Gastroesophageal sphincter (tissue), 4 donors: ENCODE measurements at regions not wholly inside any gene's neighbourhood (a gene's known extent, or its start where the extent isn't known, plus 50 kb on each side); places are given as distances from the start of the nearest gene placed in this dataset.

Experiments used
- ATAC-seq: fragments of 150-250 bp; one replicate; pipeline ENCODE4 v1.9.1; 2016; ENCODE audit warnings: mild to moderate bottlenecking, moderate library complexity
- H3K27ac ChIP-seq, 4 donors: fragments of 200-600 bp; sonication (generic) in 3 of 4; 1 replicate in 3 of 4; 2 replicates in 1 of 4; pipeline ENCODE4 v1.5.1; 2016 to 2019
- H3K27me3 ChIP-seq: fragments of 200-600 bp; sonication (generic); one replicate; pipeline ENCODE4 v1.5.1; 2019
- H3K36me3 ChIP-seq, 2 donors: fragments of 200-600 bp; sonication (generic); one replicate each; pipeline ENCODE4 v1.5.1; 2019; ENCODE audit warnings: control low read depth in 1 of 2
- H3K4me1 ChIP-seq, 3 donors: fragments of 200-600 bp; sonication (generic); 1 replicate in 2 of 3; 2 replicates in 1 of 3; pipeline ENCODE4 v1.5.1; 2016 to 2019; ENCODE audit warnings: control low read depth in 2 of 3
- H3K4me3 ChIP-seq, 2 donors: fragments of 200-600 bp; sonication (generic); one replicate each; pipeline ENCODE4 v1.5.1; 2019; ENCODE audit warnings: mild to moderate bottlenecking in 1 of 2, moderate library complexity in 1 of 2
- H3K9me3 ChIP-seq, 3 donors: fragments of 200-600 bp; sonication (generic); one replicate each; pipeline ENCODE4 v1.5.1; 2017 to 2019; ENCODE audit warnings: control low read depth in 2 of 3
- EP300 ChIP-seq: sonication (generic); formaldehyde crosslinking; IDR thresholded peaks from one replicate; pipeline ENCODE4 v1.6.1; 2017; ENCODE audit warnings: antibody characterized with exemption, mild to moderate bottlenecking
- POLR2A ChIP-seq, 2 donors: fragments of 450-650 bp; IDR thresholded peaks; one replicate each; pipeline ENCODE4 v1.6.1; 2017; ENCODE audit warnings: antibody characterized with exemption in 2 of 2, mild to moderate bottlenecking in 2 of 2, moderate library complexity in 1 of 2
- POLR2AphosphoS5 ChIP-seq: sonication (generic); formaldehyde crosslinking; IDR thresholded peaks from one replicate; pipeline ENCODE4 v1.6.1; 2017; ENCODE audit warnings: antibody characterized with exemption
- WGBS, 2 donors: methylation state at CpG; one replicate each; pipeline ENCODE4 v1.1.5; 2018; ENCODE audit warnings: low coverage in 1 of 2; 5-methylcytosine and 5-hydroxymethylcytosine counted together
- TF ChIP-seq, protein P1 (sequence below), 4 experiments: fragments of 200-600 bp in 2 of 4; fragments of 450-650 bp in 2 of 4; sonication (generic) in 1 of 4; IDR thresholded peaks; one replicate each; pipeline ENCODE4 v1.5.1; 2017 to 2019; ENCODE audit warnings: antibody characterized with exemption in 4 of 4, mild to moderate bottlenecking in 2 of 4, moderate library complexity in 2 of 4

GRCh38 chr3:30542897-30543296, 63.5 kb upstream of the TGFBR2 start:
- H3K9me3 ChIP-seq: no peaks in the 10 kb centered on the region
- 96 to 100% methylated on average over 5 of the region's 8 CpGs for WGBS, 2 donors
- H3K4me1 ChIP-seq: peaks cover 0 to 13% (median 4%) of the 10 kb centered on the region in 3 donors
- no peak for ATAC-seq
- H3K27ac ChIP-seq: no peak overlapping the region
- TF ChIP-seq POLR2AphosphoS5 (no peak), EP300 (no peak), POLR2A (IDR thresholded peaks at IDR 0.05) (no peak)
- TF ChIP-seq, protein P1, sequence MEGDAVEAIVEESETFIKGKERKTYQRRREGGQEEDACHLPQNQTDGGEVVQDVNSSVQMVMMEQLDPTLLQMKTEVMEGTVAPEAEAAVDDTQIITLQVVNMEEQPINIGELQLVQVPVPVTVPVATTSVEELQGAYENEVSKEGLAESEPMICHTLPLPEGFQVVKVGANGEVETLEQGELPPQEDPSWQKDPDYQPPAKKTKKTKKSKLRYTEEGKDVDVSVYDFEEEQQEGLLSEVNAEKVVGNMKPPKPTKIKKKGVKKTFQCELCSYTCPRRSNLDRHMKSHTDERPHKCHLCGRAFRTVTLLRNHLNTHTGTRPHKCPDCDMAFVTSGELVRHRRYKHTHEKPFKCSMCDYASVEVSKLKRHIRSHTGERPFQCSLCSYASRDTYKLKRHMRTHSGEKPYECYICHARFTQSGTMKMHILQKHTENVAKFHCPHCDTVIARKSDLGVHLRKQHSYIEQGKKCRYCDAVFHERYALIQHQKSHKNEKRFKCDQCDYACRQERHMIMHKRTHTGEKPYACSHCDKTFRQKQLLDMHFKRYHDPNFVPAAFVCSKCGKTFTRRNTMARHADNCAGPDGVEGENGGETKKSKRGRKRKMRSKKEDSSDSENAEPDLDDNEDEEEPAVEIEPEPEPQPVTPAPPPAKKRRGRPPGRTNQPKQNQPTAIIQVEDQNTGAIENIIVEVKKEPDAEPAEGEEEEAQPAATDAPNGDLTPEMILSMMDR (IDR thresholded peaks at IDR 0.05): no peak
- no peaks in the 10 kb centered on the region for H3K27me3 ChIP-seq
- H3K36me3 ChIP-seq: no peaks in the 10 kb centered on the region
- no peak overlapping the region for H3K4me3 ChIP-seq

DNA sequence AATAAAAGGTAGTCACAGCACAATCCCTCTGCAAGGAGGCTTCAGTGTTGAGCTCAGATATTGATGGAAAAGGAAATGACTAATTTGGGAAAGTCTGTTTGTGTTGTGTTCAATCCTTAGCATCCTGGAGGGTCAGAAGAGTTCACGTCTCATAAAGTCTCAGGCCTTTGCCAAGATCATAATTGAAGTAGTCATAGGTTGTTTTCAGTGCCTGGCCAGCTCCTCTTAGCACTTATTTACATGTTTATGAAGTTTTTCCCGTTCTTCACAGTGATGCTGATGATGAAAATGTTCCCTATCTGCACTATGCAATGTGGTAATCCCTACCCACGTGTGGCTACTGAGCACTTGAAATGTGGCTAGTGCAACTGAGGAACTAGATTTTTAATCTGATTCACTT, 61.6 kb upstream of the TGFBR2 start:
- TF ChIP-seq, protein P1 (IDR thresholded peaks at IDR 0.05): no peak
- peak; percentile 42 for TF ChIP-seq POLR2AphosphoS5
- 21 to 46% methylated on average over 2 to 3 of the region's 3 CpGs for WGBS, 2 donors
- Histone ChIP-seq H3K4me1 (peaks cover 0 to 4% (median 0%) of the 10 kb centered on the region in 3 donors), H3K27me3 (no peaks in the 10 kb centered on the region), H3K36me3 (no peaks in the 10 kb centered on the region), H3K4me3 (no peak overlapping the region), H3K27ac (no peak overlapping the region), H3K9me3 (no peaks in the 10 kb centered on the region)
- ATAC-seq: peak; percentile 85

DNA sequence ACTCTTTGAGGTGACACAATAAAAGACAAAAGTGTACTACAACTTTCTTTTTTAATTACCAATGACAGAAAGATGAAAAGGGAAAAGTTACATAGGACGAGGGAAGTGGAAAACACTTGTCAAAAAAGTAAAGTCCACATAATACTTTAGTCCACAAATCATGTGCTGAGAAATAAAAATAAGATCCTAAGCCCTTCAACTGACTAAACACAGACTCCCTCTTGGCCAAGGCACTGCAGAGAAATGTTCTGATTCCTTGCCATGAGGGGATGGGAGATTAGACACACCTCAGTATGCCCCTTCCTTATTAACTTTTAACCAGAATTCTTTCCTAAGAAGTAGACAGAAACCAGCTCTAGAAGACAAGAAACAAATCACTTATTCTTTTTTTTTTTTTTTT, 59.5 kb upstream of the TGFBR2 start:
- TF ChIP-seq POLR2A (IDR thresholded peaks at IDR 0.05) (no peak), POLR2AphosphoS5 (no peak)
- TF ChIP-seq, protein P1 (IDR thresholded peaks at IDR 0.05): no peak
- Histone ChIP-seq H3K27ac (no peak overlapping the region), H3K36me3 (no peaks in the 10 kb centered on the region), H3K4me3 (no peak overlapping the region), H3K4me1 (peaks cover 0 to 4% (median 0%) of the 10 kb centered on the region in 3 donors), H3K9me3 (no peaks in the 10 kb centered on the region), H3K27me3 (no peaks in the 10 kb centered on the region)
- no peak for ATAC-seq
- WGBS, 2 donors: 8 to 62% methylated on average over 1 of the region's 1 CpG

GRCh38 chr3:30547716-30548115, 58.7 kb upstream of the TGFBR2 start:
- H3K9me3 ChIP-seq: no peaks in the 10 kb centered on the region
- no peaks in the 10 kb centered on the region for H3K36me3 ChIP-seq
- WGBS, 2 donors: 92 to 93% methylated on average over 3 to 5 of the region's 5 CpGs
- peaks cover 0 to 4% (median 0%) of the 10 kb centered on the region in 3 donors for H3K4me1 ChIP-seq
- H3K27ac ChIP-seq: no peak overlapping the region
- no peaks in the 10 kb centered on the region for H3K27me3 ChIP-seq
- TF ChIP-seq, protein P1 (IDR thresholded peaks at IDR 0.05): no peak
- TF ChIP-seq POLR2AphosphoS5: no peak
- no peak for TF ChIP-seq POLR2A (IDR thresholded peaks at IDR 0.05)
- no peak for TF ChIP-seq EP300
- no peak overlapping the region for H3K4me3 ChIP-seq
- ATAC-seq: no peak

DNA sequence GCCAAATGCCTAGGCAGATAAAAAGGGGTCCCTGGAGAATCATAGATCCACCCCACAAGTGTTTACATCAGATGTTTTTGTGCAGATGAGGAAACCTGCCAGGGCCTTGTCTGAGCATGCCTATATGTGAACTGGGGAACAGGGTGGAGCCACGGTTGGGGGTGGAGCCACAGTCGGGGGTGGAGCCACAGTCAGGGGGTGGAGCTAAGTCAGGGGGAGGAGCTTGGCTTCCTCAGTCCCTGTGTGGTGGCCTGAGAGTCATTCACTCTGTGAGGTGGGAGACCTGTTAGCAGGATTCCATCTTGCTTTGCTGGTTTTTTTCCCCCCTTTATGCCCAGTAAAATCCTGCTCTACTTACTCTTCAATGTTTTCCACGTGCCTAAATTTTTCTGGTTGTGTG, 57.8 kb upstream of the TGFBR2 start:
- no peak for TF ChIP-seq POLR2A (IDR thresholded peaks at IDR 0.05)
- no peak for TF ChIP-seq EP300
- no peak for TF ChIP-seq POLR2AphosphoS5
- TF ChIP-seq, protein P1 (IDR thresholded peaks at IDR 0.05): no peak
- H3K27me3 ChIP-seq: no peaks in the 10 kb centered on the region
- no peak for ATAC-seq
- no peaks in the 10 kb centered on the region for H3K36me3 ChIP-seq
- 57% methylated on average over 2 of the region's 3 CpGs; no CpG with 5 or more reads in 1 of the 2 donors for WGBS, 2 donors
- no peaks in the 10 kb centered on the region for H3K9me3 ChIP-seq
- no peak overlapping the region for H3K27ac ChIP-seq
- peaks cover 0 to 4% (median 0%) of the 10 kb centered on the region in 3 donors for H3K4me1 ChIP-seq
- H3K4me3 ChIP-seq: no peak overlapping the region
